ENCODE measurements at regions not wholly inside any gene's neighbourhood (a gene's known extent, or its start where the extent isn't known, plus 50 kb on each side); places are given as distances from the start of the nearest gene placed in this dataset.

DNA sequence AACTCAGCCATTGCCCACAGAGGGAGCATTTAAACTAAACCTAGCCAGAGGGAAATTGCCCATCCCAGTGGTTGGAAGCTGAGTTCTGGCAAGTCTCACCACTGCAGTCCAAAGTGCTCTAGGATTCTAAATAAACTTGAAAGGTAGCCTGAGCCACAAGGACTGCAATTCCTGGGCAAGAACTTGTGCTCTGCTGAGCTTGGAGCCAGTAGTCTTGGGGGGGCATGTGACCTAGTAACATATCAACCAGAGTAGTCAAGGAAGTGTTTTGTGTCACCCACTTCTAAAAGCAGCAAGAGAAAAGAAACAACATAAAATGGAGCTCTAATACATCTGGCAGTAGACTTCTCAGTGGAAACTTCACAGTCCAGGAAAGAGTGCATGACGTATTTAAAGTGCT lies 167.0 kb downstream of the PTH2R start:
- TF ChIP-seq EZH2phosphoT487 (IDR thresholded peaks at IDR 0.05; ENCODE audit: borderline replicate concordance, low read depth, low read length) = no peak
- no peak for TF ChIP-seq CTCF (conservative IDR thresholded peaks at IDR 0.05; ENCODE audit: low read length)
